Gastroesophageal sphincter (tissue), 3 donors: ENCODE measurements at regions not wholly inside any gene's neighbourhood (a gene's known extent, or its start where the extent isn't known, plus 50 kb on each side); places are given as distances from the start of the nearest gene placed in this dataset.

ENCODE experiments used
- EP300 ChIP-seq: sonication (generic); formaldehyde crosslinking; IDR thresholded peaks from one replicate; pipeline ENCODE4 v1.6.1; 2017; ENCODE audit warnings: antibody characterized with exemption, mild to moderate bottlenecking
- POLR2A ChIP-seq, 2 donors: fragments of 450-650 bp; IDR thresholded peaks; one replicate each; pipeline ENCODE4 v1.6.1; 2017; ENCODE audit warnings: antibody characterized with exemption in 2 of 2, mild to moderate bottlenecking in 2 of 2, moderate library complexity in 1 of 2
- POLR2AphosphoS5 ChIP-seq: sonication (generic); formaldehyde crosslinking; IDR thresholded peaks from one replicate; pipeline ENCODE4 v1.6.1; 2017; ENCODE audit warnings: antibody characterized with exemption
- TF ChIP-seq, protein P1 (sequence below), 4 experiments: fragments of 200-600 bp in 2 of 4; fragments of 450-650 bp in 2 of 4; sonication (generic) in 1 of 4; IDR thresholded peaks; one replicate each; pipeline ENCODE4 v1.5.1; 2017 to 2019; ENCODE audit warnings: antibody characterized with exemption in 4 of 4, mild to moderate bottlenecking in 2 of 4, moderate library complexity in 2 of 4

DNA sequence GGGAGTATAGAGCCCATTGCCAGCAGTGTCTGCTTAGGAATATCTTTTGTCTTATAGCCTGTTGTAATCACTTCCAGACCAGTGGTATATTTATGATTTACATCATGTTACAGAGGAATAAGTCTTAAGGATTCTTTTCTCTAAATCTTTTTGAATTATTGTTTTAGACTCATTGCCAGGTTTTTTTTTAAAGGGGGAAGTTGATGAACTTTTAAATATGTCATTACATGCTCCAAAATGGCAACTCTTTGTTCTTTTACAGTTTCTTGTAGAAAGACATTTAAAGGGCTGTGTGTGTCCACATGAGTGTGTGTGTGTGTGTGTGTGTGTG, 59.4 kb upstream of the NFIB start:
- TF ChIP-seq, protein P1, sequence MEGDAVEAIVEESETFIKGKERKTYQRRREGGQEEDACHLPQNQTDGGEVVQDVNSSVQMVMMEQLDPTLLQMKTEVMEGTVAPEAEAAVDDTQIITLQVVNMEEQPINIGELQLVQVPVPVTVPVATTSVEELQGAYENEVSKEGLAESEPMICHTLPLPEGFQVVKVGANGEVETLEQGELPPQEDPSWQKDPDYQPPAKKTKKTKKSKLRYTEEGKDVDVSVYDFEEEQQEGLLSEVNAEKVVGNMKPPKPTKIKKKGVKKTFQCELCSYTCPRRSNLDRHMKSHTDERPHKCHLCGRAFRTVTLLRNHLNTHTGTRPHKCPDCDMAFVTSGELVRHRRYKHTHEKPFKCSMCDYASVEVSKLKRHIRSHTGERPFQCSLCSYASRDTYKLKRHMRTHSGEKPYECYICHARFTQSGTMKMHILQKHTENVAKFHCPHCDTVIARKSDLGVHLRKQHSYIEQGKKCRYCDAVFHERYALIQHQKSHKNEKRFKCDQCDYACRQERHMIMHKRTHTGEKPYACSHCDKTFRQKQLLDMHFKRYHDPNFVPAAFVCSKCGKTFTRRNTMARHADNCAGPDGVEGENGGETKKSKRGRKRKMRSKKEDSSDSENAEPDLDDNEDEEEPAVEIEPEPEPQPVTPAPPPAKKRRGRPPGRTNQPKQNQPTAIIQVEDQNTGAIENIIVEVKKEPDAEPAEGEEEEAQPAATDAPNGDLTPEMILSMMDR (IDR thresholded peaks at IDR 0.05), result no peak
- no peak for TF ChIP-seq EP300
- no peak for TF ChIP-seq POLR2A (IDR thresholded peaks at IDR 0.05)
- no peak for TF ChIP-seq POLR2AphosphoS5
